ENCODE measurements at regions not wholly inside any gene's neighbourhood (a gene's known extent, or its start where the extent isn't known, plus 50 kb on each side); places are given as distances from the start of the nearest gene placed in this dataset.
A peak's percentile ranks its signal among the peaks of the same experiment; 100 is the strongest.

DNA sequence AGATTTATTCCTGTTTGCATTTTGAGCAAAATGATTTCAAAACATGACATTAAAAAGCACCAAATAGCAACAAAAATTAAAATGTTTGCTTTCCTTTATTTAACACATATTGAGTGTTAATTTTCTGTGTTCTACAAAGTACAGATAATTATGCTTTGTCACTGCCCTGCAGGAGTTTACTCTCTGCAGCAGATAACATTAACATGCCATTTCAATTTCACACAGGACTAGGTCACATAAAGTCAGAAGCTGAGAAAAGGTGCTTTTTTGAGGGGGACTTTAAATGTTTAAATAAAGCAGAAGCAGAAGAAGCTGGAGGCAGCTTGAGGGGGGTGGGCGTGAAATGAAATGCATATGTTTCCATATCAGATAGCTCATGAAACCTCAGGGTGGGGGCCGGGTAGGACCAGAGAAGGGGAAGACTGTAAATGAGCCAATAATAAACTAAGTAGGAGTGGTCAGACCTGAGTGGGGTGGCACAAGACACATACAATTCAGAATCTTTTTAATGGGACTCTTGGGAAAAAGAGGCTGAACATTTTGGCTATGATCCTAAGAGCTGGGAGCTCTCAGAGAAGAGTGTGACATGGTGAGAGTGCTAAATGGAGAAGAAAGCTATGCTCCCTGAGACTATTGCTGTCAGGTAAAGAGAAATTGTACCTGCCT, 387.5 kb downstream of the FAM170A start:
- DNase-seq (ENCODE audit: low read depth) = no peak
- H3K4me3 ChIP-seq (ENCODE audit: low read depth, low read length) = no peak overlapping the region
- TF ChIP-seq, protein P1, sequence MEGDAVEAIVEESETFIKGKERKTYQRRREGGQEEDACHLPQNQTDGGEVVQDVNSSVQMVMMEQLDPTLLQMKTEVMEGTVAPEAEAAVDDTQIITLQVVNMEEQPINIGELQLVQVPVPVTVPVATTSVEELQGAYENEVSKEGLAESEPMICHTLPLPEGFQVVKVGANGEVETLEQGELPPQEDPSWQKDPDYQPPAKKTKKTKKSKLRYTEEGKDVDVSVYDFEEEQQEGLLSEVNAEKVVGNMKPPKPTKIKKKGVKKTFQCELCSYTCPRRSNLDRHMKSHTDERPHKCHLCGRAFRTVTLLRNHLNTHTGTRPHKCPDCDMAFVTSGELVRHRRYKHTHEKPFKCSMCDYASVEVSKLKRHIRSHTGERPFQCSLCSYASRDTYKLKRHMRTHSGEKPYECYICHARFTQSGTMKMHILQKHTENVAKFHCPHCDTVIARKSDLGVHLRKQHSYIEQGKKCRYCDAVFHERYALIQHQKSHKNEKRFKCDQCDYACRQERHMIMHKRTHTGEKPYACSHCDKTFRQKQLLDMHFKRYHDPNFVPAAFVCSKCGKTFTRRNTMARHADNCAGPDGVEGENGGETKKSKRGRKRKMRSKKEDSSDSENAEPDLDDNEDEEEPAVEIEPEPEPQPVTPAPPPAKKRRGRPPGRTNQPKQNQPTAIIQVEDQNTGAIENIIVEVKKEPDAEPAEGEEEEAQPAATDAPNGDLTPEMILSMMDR (conservative IDR thresholded peaks at IDR 0.05; ENCODE audit: low read depth, low read length) = no peak

DNA sequence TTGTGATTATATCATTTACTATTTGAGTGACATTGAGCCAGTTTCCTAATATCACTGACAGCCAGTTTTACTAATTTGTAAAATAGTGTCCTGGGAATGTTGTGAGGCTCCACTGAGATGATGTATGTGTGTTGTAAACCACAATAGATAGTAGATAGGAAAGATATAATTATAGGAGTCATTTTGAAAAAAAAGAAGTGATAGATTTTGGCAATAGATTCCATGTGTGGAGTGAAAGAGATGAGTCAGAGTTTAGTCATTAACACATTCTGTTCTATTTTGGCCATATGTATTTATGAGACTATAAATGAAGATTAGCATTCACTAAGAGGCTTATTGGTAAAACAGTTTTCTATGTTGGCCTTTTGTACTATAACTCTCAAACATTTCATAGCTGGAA, 388.2 kb downstream of the FAM170A start:
- DNase-seq (ENCODE audit: low read depth) = peak; percentile 29

DNA sequence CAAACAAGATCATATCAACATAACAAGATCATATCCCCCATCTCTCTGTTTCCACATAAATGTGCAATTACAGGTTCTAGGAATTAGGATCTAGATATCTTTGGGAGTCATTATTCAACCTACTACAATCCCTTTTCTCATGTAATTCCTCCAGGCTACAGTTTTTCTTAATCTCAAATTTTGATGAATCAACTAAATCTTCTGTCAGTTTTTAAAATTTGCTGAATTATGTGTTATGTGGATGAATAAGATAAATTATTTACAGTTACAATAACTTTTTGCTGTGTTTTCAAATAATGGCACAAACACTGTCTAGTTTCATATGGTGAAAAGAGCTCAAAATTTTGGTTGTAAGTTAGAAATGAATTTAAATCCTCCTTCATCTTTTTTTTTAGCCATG, 405.8 kb downstream of the FAM170A start:
- no peak for DNase-seq (ENCODE audit: low read depth)
- TF ChIP-seq, protein P1 (conservative IDR thresholded peaks at IDR 0.05; ENCODE audit: low read depth, low read length) = no peak
- no peak overlapping the region for H3K4me3 ChIP-seq (ENCODE audit: low read depth, low read length)

More for the DNA sequence above, 388.2 kb downstream of the FAM170A start:
- TF ChIP-seq, protein P1 (conservative IDR thresholded peaks at IDR 0.05; ENCODE audit: low read depth, low read length) = no peak
- no peak overlapping the region for H3K4me3 ChIP-seq (ENCODE audit: low read depth, low read length)

DNA sequence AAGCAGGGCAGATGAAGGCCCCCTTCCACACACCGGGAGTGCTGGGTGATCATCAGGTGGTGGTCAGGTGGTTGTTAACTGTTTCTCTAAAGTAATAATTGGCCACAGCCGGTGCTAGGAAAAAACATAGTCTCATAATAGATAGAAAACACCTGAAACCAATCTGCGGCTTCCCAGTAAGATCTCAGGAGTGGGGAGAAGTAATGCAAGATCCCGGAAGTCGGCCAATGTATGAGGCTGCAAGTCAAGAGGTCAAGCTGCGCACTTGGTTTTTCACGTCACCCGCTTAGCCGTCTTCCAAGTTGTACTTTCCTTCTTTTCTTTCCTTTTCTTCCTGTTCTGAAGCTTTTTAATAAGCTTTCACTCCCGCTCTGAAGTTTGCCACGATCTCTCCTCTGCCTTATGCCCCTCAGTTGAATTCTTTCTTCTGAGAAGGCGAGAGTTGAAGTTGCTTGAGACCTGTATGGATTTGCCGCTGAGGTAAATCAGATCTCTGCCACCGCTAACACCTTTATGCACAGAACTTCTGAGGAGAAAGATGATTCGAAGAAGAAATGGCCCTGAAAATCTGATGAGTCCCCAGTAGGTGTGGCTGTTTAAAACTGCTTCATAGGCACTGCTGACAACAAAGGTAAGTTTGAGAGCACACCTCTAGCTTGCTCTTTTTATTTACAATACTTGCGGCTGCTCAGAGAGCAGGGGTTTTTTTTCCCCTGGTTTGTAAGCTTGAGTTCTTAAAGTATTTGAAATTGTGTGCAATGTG, 406.6 kb downstream of the FAM170A start:
- no peak overlapping the region for H3K4me3 ChIP-seq (ENCODE audit: low read depth, low read length)
- no peak for DNase-seq (ENCODE audit: low read depth)
- TF ChIP-seq, protein P1 (conservative IDR thresholded peaks at IDR 0.05; ENCODE audit: low read depth, low read length) = no peak

DNA sequence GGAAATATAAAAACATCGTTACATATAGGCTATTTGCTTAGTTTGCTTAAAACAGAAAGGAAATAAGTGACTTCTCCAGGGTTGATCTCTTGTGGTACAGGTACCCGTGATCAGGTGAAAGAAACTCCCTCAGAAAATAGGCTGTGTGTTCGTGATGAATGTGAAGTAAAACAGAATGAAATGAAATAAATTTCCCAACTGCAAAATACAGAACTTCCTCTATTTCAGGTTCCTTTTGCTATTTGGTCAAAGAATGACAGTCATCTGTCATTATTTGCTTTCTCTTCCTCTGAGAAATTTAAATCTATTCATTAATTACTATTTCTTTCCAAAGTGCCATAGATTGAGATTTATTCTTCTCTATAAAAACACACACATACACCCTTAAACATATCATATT, 408.1 kb downstream of the FAM170A start:
- DNase-seq (ENCODE audit: low read depth) = no peak
- TF ChIP-seq, protein P1 (conservative IDR thresholded peaks at IDR 0.05; ENCODE audit: low read depth, low read length) = no peak
- no peak overlapping the region for H3K4me3 ChIP-seq (ENCODE audit: low read depth, low read length)

DNA sequence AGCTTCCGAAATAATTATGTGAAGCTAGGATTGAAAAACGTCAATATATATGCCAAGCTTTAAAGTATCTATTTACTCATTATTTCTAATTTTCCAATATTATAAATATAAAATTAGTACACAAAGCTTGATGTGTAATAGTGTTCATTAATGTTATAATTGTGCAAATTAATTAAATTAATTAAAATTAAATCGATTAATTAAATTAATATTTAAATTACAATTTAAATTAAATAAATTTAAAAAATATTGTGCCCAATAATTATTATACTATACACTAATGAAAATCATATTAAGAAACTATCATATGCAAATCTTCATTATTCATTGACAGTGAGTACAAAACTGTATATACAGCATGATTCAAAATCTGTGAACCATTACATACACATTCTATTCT, 409.8 kb downstream of the FAM170A start:
- TF ChIP-seq, protein P1 (conservative IDR thresholded peaks at IDR 0.05; ENCODE audit: low read depth, low read length) = no peak
- H3K4me3 ChIP-seq (ENCODE audit: low read depth, low read length) = no peak overlapping the region
- no peak for DNase-seq (ENCODE audit: low read depth)
